Inflammatory macrophage (primary cell): ENCODE measurements at regions not wholly inside any gene's neighbourhood (a gene's known extent, or its start where the extent isn't known, plus 50 kb on each side); places are given as distances from the start of the nearest gene placed in this dataset.

Experiments used
- DNase-seq, 2 donors: peaks; one replicate each; pipeline ENCODE4 v3.0.0-alpha.2; 2020 to 2022

DNA sequence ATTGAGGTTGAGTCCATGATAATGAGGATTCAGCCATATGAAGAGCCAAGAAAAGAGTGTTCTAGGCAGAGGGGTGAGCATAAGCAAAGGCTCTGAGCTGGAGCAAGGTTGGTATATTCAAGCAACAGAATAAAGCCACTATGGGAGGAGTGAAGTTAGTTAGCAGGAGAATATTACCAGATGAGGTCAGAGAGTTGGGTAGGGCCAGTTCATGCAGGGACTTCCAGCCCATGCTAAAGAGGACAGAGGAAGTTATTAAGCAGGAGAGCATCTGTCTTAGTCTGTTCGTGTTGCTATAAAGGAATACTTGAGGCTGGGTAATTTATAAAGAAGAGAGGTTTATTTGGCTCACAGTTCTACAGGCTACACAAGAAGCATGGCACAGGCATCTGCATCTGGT, 57.1 kb upstream of the ATG10 start:
- no peak for DNase-seq

- no peak for DNase-seq
These were observed 58.9 kb upstream of the ATG10 start for GRCh38 chr5:81912933-81913332.

GRCh38 chr5:81909677-81910076, 62.1 kb upstream of the ATG10 start:
- no peak for DNase-seq

GRCh38 chr5:81908771-81909170, 63.1 kb upstream of the ATG10 start:
- no peak for DNase-seq

DNA sequence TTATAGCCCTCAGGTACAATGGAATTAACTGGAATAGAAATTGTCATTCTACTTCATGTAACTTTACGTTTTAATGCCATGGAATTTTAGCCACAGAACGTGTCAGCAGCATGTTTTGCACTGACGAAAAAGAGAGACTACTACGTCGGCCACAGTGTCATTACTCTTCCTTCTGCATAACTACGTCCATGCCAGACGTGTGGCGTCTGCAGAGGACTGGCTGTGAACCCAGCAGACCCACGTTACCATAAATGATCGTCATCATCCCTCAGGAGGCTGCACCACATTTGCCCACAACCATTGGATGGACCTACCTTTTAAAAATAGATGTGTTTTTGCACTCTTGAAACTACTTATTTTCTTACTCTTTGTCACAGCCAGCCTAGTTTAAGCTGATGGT, 63.8 kb upstream of the ATG10 start:
- DNase-seq: no peak

DNA sequence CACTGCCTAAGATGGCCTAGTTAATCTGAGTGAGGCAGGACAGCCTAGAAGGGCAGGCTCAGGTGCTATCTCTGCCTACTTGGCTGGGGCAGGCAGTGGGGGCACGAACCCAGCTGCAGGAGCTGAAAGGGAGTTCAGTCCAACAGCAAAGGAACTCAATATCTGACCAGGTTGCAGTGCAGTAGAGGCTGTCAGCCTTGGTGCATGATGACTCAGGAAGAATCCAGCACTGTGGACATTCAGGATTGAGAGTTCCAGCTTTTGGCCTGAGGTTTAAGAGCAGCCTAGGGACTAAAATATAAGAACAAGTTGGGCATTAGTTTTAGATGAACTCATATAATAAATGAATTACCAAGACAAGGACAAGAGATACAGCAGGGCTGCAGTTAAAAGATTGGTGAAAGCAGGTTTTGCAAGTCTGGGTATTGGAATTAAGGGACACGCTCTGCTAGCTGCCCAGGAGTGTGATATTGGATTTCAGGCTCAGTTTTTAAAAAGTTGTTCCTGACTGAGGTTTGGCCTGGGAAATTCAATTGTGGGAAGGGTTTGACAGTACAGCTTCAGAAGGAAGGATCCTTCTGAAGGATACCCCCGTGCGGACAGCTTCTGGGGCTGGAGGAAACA, 64.7 kb upstream of the ATG10 start:
- DNase-seq: no peak

DNA sequence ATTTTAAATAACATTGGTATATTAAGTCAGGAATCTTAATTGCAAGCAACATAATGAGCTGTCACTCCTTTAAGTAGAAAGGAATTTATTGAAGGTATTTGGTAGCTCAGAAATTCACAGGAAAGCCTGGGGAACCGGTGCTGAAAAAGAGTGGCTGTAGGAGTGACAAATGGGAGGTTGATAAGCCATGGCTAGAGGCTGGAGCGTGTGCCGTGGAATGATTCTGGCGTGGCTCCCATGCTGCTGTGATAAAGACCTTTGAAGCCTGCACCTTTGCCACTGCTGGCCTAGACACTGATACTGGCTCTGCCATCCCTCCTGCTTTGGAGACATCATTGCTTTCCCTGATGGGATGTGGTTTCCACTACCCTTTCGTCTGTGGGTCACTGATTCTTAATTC, 65.7 kb upstream of the ATG10 start:
- DNase-seq: no peak

DNA sequence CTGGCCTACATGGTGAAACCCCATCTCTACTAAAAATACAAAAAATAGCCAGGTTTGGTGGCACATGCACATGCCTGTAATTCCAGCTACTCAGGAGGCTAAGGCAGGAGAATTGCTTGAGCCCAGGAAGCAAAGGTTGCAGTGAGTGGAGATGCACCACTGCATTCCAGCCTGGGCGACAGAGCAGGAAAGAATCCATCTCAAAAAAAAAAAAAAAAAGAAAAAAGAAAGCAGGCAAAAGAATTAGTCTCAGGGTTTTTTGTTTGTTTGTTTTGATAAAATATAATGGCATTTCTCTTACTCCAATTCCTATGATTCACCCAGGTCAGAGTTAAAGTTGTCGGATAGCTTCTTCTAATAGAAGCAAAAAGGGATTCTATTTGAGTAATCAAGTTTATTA, 67.0 kb upstream of the ATG10 start:
- no peak for DNase-seq

GRCh38 chr5:81904166-81904565, 67.7 kb upstream of the ATG10 start:
- no peak for DNase-seq

DNA sequence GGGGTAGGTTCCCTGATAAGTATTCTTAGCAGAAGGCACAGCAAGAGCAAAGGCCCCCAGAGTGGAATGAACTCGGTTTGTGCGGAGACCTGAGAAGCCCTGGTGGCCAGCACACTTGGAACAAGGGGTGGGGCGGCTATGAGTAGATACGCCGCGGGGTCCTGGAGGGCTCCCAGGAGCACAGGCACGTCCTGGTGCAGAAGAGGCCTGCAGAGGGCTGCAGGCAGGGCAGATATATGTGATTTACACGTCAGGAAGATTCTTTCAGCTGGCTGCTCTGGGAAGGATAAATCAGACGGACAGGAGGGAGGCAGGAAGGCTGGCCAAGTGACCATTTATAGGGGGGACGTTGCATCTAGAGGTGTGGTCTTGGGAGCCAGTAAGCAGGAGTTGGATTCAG, 70.2 kb upstream of the ATG10 start:
- no peak for DNase-seq

- DNase-seq: no peak
These were observed 72.7 kb upstream of the ATG10 start for GRCh38 chr5:81899123-81899522.

- peak; percentile 62 to 92 for DNase-seq
These were observed 73.4 kb upstream of the ATG10 start for GRCh38 chr5:81898403-81898802.

GRCh38 chr5:81896764-81897163, 75.1 kb upstream of the ATG10 start:
- no peak for DNase-seq

GRCh38 chr5:81895307-81895706, 76.5 kb upstream of the ATG10 start:
- peak; percentile 69 to 91 for DNase-seq

DNA sequence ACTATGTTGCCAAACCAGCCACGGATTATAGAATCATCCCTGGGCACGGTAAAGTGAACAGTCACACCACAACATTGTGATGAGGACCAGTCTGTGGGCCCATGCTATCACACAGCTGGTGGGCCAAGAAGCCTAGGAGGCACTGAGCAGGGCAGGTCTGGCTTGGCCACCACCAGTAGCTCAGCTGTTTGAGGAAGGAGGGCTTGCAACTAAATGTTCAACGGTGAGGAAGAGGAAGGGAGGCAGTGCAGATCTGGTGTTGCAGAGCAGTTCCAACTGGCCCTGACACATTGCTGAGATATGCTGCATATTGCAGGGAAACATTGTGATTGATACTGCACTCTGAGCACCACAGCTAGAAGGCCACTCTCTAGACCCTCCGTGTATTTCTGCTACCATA, 77.9 kb upstream of the ATG10 start:
- DNase-seq: peak; percentile 36 to 47

GRCh38 chr5:81884871-81885270, 87.0 kb upstream of the ATG10 start:
- no peak for DNase-seq

DNA sequence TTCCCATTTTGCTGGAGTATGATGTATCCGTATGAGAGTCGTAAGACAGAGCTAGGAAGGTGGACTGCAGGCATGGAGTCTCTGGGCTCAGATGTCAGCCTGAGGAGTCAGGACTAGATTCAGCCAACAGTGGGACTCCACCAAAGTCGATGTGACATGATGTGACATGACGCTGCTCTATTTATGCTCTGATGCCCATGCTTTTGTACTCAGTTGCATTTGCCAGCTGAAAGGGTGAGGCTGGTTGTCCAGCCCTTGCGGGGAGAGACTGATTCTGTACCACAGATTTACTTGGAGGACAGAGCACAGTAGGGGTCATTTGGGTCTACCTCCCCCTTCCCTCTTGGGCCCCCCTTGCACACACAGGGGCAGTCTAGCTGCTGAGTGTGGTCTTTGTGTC, 88.5 kb upstream of the ATG10 start:
- no peak for DNase-seq

GRCh38 chr5:81881595-81881994, 90.2 kb upstream of the ATG10 start:
- DNase-seq: no peak

DNA sequence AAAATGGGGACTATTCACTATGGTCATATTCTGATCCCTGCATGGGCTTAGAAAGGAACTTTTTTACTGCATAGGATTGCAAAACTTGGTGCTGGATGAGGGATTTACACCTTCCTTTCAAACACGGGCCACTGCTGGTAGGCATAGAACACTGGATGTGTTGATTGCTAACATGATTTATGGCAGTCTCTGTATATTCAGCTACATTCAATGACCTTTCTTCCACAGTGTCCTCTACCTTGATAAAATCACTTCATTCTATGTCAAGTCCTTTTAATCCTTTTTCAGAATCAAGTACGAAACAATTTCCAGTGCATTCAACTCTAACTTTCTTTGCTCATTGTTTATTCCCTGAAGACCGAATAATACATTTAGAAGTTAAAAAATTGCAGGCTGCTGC, 91.9 kb upstream of the ATG10 start:
- no peak for DNase-seq

DNA sequence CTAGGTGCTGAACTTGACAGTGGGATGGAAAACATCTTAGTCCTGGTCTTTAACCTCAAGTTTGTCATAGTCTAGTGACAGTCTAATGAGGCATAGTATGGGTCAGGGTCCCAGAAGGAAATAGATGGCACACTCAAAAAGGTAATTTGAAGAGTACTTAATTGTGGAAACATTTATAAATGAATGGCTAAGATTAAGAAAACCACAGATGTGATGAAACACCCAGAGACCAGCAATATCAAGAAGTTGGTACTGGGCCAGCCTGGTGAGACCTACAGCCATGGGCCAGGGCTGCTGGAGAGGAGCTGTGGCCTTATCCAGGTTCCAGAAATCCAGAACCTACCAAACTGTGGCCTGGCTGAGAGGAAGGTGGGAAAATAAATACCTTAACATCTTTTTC, 93.5 kb upstream of the ATG10 start:
- DNase-seq: peak in 1 of 2 donors; percentile 18

DNA sequence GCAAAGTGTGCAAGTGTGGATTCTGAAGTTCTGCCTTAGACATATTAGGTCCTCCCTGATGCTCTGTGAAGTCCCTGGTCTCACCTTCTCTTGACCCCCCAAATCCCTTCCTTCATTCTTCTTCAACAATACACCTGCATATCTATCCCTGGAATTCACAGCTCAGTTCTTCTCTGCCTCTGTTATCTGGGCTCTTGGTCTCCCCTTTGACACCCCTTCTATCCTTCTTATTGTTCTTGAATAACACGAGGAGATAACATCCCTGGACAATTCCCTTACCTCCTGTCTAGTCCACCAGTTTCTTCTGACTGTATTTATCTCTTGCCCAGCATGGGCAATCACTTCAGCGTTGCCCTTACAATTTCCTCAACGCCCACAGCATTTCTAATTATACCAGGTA, 104.8 kb upstream of the ATG10 start:
- DNase-seq: no peak

DNA sequence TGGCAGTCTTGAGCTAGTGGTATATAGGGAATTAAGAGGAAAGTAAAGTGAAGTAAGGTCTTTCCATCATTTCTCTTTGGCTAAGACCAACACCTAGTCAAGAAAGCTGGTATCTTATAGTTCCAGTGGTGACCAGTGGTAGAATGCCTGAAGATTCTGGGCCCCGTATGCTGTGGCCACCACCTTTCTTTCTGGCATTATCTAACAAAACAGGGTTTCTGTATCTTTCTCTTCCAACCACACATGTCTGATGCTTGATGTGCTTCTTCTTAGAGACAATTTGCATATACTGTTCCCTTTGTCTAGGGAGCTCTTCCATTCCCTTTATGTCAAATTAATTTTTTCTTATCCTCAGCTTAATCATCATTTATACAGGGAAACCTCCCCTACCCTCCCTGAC, 109.9 kb upstream of the SSBP2 start:
- DNase-seq: no peak

DNA sequence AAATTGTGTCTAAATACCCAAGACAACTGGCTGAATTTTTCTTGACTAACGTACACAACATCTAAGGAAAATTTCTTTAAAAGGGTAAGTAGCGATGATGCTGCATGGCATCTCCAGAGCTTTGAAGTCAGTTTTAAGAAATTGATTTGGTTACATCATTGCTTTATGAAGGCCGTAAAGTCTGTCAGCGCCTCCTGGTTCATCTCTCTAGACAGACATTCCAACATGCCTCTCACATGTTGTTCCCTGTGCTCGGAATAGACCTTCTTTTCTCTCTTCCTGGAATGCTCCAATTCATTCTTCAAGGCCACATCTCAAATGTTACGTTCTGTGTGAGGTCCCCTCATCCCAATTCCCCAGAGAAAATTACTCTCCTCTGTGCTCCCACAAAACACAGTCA, 108.7 kb upstream of the SSBP2 start:
- DNase-seq: no peak

GRCh38 chr5:81856948-81857928, 106.3 kb upstream of the SSBP2 start:
- DNase-seq: peak; percentile 30 to 44
